Osteocyte (in vitro differentiated cells): ENCODE measurements at regions not wholly inside any gene's neighbourhood (a gene's known extent, or its start where the extent isn't known, plus 50 kb on each side); places are given as distances from the start of the nearest gene placed in this dataset.

Experiments used
- DNase-seq: peaks from one replicate; pipeline ENCODE4 v3.0.0; 2021; ENCODE audit warnings: mixed read lengths; ENCODE audit not compliant: unreplicated experiment; ENCODE audit errors: extremely low spot score
- H3K27ac Mint-ChIP-seq: one replicate; pipeline ENCODE4 v1.8.0; 2021; ENCODE audit warnings: mild to moderate bottlenecking, mixed read lengths; ENCODE audit not compliant: unreplicated experiment
- H3K27me3 Mint-ChIP-seq: one replicate; pipeline ENCODE4 v1.8.0; 2021; ENCODE audit warnings: mixed read lengths; ENCODE audit not compliant: unreplicated experiment
- H3K36me3 Mint-ChIP-seq: one replicate; pipeline ENCODE4 v1.8.0; 2021; ENCODE audit warnings: mixed read lengths; ENCODE audit not compliant: unreplicated experiment
- H3K4me1 Mint-ChIP-seq: one replicate; pipeline ENCODE4 v1.8.0; 2021; ENCODE audit warnings: mixed read lengths; ENCODE audit not compliant: unreplicated experiment
- H3K4me3 Mint-ChIP-seq: one replicate; pipeline ENCODE4 v1.8.0; 2021; ENCODE audit warnings: mild to moderate bottlenecking, moderate library complexity, mixed read lengths; ENCODE audit not compliant: unreplicated experiment
- H3K9me3 Mint-ChIP-seq: one replicate; pipeline ENCODE4 v1.8.0; 2021; ENCODE audit warnings: mixed read lengths; ENCODE audit not compliant: unreplicated experiment
- TF ChIP-seq, protein P1 (sequence below): fragments of 200-600 bp; sonication (generic); IDR thresholded peaks from 2 replicates; pipeline ENCODE4 v1.5.0; 2021; ENCODE audit warnings: antibody characterized with exemption, mild to moderate bottlenecking, moderate library complexity

DNA sequence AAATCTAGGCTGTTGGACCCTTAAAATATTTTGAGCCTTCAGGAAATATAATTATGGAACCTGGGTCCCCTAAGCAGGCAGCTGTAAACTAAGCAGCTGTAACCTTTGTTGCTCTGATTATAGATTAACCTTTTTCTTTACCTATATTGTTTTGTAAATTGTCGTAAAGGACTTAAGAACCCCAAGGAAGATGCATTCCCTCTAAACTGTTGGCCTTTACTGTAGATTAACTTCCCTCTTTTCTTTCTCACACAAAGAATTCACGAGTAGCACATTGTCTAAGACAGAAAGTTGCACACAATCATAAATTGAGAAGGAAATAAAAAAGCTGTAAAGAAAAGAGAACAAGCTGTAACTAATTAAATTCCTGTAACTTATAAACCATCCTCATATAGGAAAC is 877.3 kb downstream of the ROBO2 start:
- H3K4me1 Mint-ChIP-seq = no peaks in the 10 kb centered on the region
- TF ChIP-seq, protein P1, sequence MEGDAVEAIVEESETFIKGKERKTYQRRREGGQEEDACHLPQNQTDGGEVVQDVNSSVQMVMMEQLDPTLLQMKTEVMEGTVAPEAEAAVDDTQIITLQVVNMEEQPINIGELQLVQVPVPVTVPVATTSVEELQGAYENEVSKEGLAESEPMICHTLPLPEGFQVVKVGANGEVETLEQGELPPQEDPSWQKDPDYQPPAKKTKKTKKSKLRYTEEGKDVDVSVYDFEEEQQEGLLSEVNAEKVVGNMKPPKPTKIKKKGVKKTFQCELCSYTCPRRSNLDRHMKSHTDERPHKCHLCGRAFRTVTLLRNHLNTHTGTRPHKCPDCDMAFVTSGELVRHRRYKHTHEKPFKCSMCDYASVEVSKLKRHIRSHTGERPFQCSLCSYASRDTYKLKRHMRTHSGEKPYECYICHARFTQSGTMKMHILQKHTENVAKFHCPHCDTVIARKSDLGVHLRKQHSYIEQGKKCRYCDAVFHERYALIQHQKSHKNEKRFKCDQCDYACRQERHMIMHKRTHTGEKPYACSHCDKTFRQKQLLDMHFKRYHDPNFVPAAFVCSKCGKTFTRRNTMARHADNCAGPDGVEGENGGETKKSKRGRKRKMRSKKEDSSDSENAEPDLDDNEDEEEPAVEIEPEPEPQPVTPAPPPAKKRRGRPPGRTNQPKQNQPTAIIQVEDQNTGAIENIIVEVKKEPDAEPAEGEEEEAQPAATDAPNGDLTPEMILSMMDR = no peak
- no peak overlapping the region for H3K4me3 Mint-ChIP-seq
- H3K9me3 Mint-ChIP-seq = peaks cover 13% of the 10 kb centered on the region
- no peak overlapping the region for H3K27ac Mint-ChIP-seq
- no peaks in the 10 kb centered on the region for H3K27me3 Mint-ChIP-seq
- DNase-seq = no peak
- no peaks in the 10 kb centered on the region for H3K36me3 Mint-ChIP-seq

DNA sequence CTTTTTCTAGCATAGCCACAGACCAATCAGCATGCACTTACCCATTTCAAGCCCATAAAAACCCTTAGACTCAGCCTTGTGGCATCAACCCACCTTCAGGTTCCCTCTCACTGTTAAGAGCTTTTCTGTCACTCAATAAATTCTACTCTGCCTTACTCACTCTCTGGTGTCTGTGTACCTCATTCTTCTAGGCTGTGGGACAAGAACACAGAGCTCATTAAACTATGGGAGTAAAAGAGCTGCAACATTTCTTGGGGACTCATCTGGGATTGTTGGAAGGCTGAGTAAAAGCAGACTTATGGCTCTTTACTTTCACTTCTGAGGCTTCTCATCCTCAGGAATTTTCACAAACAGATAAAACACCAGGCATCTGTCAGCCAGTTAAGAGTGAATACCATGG is 879.3 kb downstream of the ROBO2 start:
- TF ChIP-seq, protein P1 = no peak
- no peaks in the 10 kb centered on the region for H3K4me1 Mint-ChIP-seq
- H3K36me3 Mint-ChIP-seq = no peaks in the 10 kb centered on the region
- peaks cover 13% of the 10 kb centered on the region for H3K9me3 Mint-ChIP-seq
- H3K4me3 Mint-ChIP-seq = no peak overlapping the region
- DNase-seq = no peak
- no peaks in the 10 kb centered on the region for H3K27me3 Mint-ChIP-seq
- H3K27ac Mint-ChIP-seq = no peak overlapping the region

DNA sequence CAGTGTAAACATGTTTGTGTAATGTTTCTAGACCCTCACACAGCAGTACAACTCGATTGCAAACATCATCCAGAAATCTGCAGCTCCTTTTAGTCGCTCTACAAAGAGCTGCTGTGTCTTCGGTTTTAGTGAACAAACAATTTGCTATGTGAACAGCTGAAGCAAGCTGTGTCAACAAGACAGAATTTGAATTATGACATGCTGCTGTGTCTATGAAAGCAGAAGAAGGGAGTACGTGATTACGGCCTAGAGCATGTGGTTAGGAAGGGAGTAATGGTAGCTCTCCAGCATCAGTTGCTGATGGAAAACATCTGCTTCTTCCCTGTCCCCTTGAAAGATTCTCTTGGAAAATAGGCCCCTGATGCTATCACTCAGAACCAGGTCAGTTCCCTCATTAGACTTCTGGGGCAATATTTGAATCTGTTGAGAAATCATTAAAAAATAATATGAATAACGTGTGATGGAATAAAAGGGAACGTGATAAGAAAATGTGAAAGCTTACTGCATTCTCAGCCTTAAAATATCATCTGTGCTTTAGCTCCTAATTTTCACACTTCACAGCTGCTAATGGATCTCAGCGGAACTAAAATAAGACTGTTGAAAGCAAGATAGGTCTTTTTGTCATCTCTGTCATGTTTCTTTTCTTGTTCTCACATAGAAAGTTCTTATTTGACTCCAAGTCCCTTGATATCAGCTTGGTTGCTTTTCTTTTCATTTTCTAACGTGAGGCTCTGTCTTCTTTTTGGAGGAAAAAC is 891.5 kb downstream of the ROBO2 start:
- Mint-ChIP-seq H3K36me3 (no peaks in the 10 kb centered on the region), H3K27me3 (no peaks in the 10 kb centered on the region), H3K4me3 (no peak overlapping the region), H3K9me3 (no peaks in the 10 kb centered on the region), H3K4me1 (peaks cover 13% of the 10 kb centered on the region), H3K27ac (no peak overlapping the region)
- TF ChIP-seq, protein P1 = no peak
- DNase-seq = no peak

DNA sequence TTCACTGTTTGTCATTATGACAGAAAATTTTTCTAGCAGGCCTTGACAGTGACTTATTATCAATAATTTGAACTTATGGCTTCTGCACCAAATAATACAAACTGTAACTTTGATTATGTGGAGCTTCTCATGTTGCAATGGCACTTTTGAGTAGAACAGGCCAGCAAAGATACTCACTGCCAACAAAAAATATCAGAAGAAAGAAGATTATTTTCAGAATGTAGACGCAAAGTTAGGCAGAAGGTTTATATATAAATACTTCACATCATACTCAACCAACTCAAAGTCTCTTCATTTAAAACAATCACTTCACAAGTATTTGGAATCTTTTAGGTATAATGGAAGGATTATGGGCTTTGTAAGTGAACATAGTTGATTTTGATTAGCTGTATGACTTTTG is 893.0 kb downstream of the ROBO2 start:
- Mint-ChIP-seq H3K27ac (no peak overlapping the region), H3K36me3 (no peaks in the 10 kb centered on the region), H3K4me1 (peaks cover 13% of the 10 kb centered on the region), H3K9me3 (no peaks in the 10 kb centered on the region), H3K4me3 (no peak overlapping the region), H3K27me3 (no peaks in the 10 kb centered on the region)
- TF ChIP-seq, protein P1 = no peak
- no peak for DNase-seq

DNA sequence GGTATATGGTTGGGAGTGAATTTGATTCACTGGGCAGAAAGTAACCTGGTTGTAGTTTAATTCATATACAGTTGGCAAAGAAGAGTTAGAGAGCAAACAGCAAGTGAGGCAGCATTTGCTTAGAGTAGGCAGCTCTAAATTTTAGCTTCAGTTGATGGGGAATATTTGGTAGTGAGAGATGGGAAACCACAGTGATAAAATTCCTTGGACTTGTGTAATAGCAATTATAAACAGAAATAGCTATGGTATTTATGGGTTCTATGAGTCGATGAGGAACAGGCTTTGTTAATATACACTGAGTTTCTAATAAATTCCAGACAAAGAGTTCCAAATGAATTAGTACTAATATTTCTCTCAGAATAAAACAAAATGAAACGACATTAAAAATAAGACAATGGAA is 894.0 kb downstream of the ROBO2 start:
- H3K36me3 Mint-ChIP-seq = no peaks in the 10 kb centered on the region
- TF ChIP-seq, protein P1 = no peak
- H3K9me3 Mint-ChIP-seq = no peaks in the 10 kb centered on the region
- DNase-seq = no peak
- peaks cover 13% of the 10 kb centered on the region for H3K4me1 Mint-ChIP-seq
- H3K4me3 Mint-ChIP-seq = no peak overlapping the region
- no peaks in the 10 kb centered on the region for H3K27me3 Mint-ChIP-seq
- no peak overlapping the region for H3K27ac Mint-ChIP-seq
